Urinary bladder (tissue), 3 donors: ENCODE measurements at regions not wholly inside any gene's neighbourhood (a gene's known extent, or its start where the extent isn't known, plus 50 kb on each side); places are given as distances from the start of the nearest gene placed in this dataset.

Experiments used
- DNase-seq: peaks from one replicate; pipeline ENCODE4 v3.0.0-alpha.2; 2015; ENCODE audit errors: extremely low spot score
- H3K27ac ChIP-seq: one replicate; pipeline ENCODE4 v1.5.1; 2013; ENCODE audit warnings: low read depth, mild to moderate bottlenecking, moderate library complexity
- H3K36me3 ChIP-seq: one replicate; pipeline ENCODE4 v1.6.1; 2013; ENCODE audit warnings: mild to moderate bottlenecking, moderate library complexity; ENCODE audit not compliant: insufficient read depth
- H3K4me1 ChIP-seq: one replicate; pipeline ENCODE4 v1.6.1; 2013; ENCODE audit warnings: mild to moderate bottlenecking, moderate library complexity; ENCODE audit not compliant: insufficient read depth
- H3K4me3 ChIP-seq: one replicate; pipeline ENCODE4 v1.5.1; 2013; ENCODE audit warnings: low read depth, low read length
- WGBS: extraction: QIAGEN DNeasy Blood & Tissue Kit; methylation state at CpG from one replicate; pipeline ENCODE4 v1.1.7; 2013; 5-methylcytosine and 5-hydroxymethylcytosine counted together
- donor health status: healthy with polysubstance abuse.
- donor health status: healthy.

- no peak for DNase-seq
- no peak overlapping the region for H3K4me3 ChIP-seq
- no peaks in the 10 kb centered on the region for H3K4me1 ChIP-seq
- 88% methylated on average over 4 of the region's 4 CpGs for WGBS
- no peak overlapping the region for H3K27ac ChIP-seq
- H3K36me3 ChIP-seq = no peaks in the 10 kb centered on the region
These were observed 906.3 kb downstream of the ZPLD1 start for GRCh38 chr3:103341078-103341606.

GRCh38 chr3:103342205-103342731, 907.5 kb downstream of the ZPLD1 start:
- DNase-seq = no peak
- Histone ChIP-seq H3K4me1 (no peaks in the 10 kb centered on the region), H3K27ac (no peak overlapping the region), H3K4me3 (no peak overlapping the region), H3K36me3 (no peaks in the 10 kb centered on the region)
- 68% methylated on average over 4 of the region's 4 CpGs for WGBS

GRCh38 chr3:103349760-103350159, 914.9 kb downstream of the ZPLD1 start:
- Histone ChIP-seq H3K4me1 (no peaks in the 10 kb centered on the region), H3K36me3 (no peaks in the 10 kb centered on the region), H3K4me3 (no peak overlapping the region), H3K27ac (no peak overlapping the region)
- 85% methylated on average over 4 of the region's 4 CpGs for WGBS
- no peak for DNase-seq

GRCh38 chr3:103365467-103365866, 930.7 kb downstream of the ZPLD1 start:
- no peak for DNase-seq
- H3K4me3 ChIP-seq = no peak overlapping the region
- no peaks in the 10 kb centered on the region for H3K36me3 ChIP-seq
- 84% methylated on average over 1 of the region's 1 CpG for WGBS
- no peak overlapping the region for H3K27ac ChIP-seq
- H3K4me1 ChIP-seq = no peaks in the 10 kb centered on the region

- DNase-seq = no peak
- 64% methylated on average over 3 of the region's 3 CpGs for WGBS
These were observed 932.7 kb downstream of the ZPLD1 start for GRCh38 chr3:103367481-103367880.

GRCh38 chr3:103371411-103371810, 936.6 kb downstream of the ZPLD1 start:
- DNase-seq = no peak
- no peaks in the 10 kb centered on the region for H3K36me3 ChIP-seq
- H3K4me1 ChIP-seq = no peaks in the 10 kb centered on the region
- H3K27ac ChIP-seq = no peak overlapping the region
- H3K4me3 ChIP-seq = no peak overlapping the region
- 54% methylated on average over 1 of the region's 1 CpG for WGBS

More at GRCh38 chr3:103367481-103367880, 932.7 kb downstream of the ZPLD1 start:
- Histone ChIP-seq H3K27ac (no peak overlapping the region), H3K36me3 (no peaks in the 10 kb centered on the region), H3K4me1 (no peaks in the 10 kb centered on the region), H3K4me3 (no peak overlapping the region)

GRCh38 chr3:103372031-103372430, 937.2 kb downstream of the ZPLD1 start:
- DNase-seq = no peak
- Histone ChIP-seq H3K27ac (no peak overlapping the region), H3K36me3 (no peaks in the 10 kb centered on the region), H3K4me1 (no peaks in the 10 kb centered on the region), H3K4me3 (no peak overlapping the region)
- WGBS = 39% methylated on average over 3 of the region's 3 CpGs

GRCh38 chr3:103380391-103380790, 945.6 kb downstream of the ZPLD1 start:
- Histone ChIP-seq H3K27ac (no peak overlapping the region), H3K4me3 (no peak overlapping the region), H3K4me1 (no peaks in the 10 kb centered on the region), H3K36me3 (no peaks in the 10 kb centered on the region)
- no peak for DNase-seq

GRCh38 chr3:103381296-103382079, 946.7 kb downstream of the ZPLD1 start:
- Histone ChIP-seq H3K4me1 (no peaks in the 10 kb centered on the region), H3K36me3 (no peaks in the 10 kb centered on the region)
- 74% methylated on average over 5 of the region's 5 CpGs for WGBS

GRCh38 chr3:103385961-103386656, 951.3 kb downstream of the ZPLD1 start:
- 46% methylated on average over 6 of the region's 6 CpGs for WGBS

More at GRCh38 chr3:103381296-103382079, 946.7 kb downstream of the ZPLD1 start:
- no peak for DNase-seq
- Histone ChIP-seq H3K4me3 (no peak overlapping the region), H3K27ac (no peak overlapping the region)

GRCh38 chr3:103388214-103388613, 953.4 kb downstream of the ZPLD1 start:
- Histone ChIP-seq H3K4me1 (no peaks in the 10 kb centered on the region), H3K4me3 (no peak overlapping the region), H3K36me3 (no peaks in the 10 kb centered on the region), H3K27ac (no peak overlapping the region)
- no peak for DNase-seq
- 46% methylated on average over 2 of the region's 2 CpGs for WGBS

More at GRCh38 chr3:103385961-103386656, 951.3 kb downstream of the ZPLD1 start:
- no peak for DNase-seq
- Histone ChIP-seq H3K4me3 (no peak overlapping the region), H3K36me3 (no peaks in the 10 kb centered on the region), H3K27ac (no peak overlapping the region), H3K4me1 (no peaks in the 10 kb centered on the region)

- Histone ChIP-seq H3K4me3 (no peak overlapping the region), H3K27ac (no peak overlapping the region), H3K4me1 (no peaks in the 10 kb centered on the region), H3K36me3 (no peaks in the 10 kb centered on the region)
- 79% methylated on average over 1 of the region's 1 CpG for WGBS
- no peak for DNase-seq
These were observed 954.5 kb downstream of the ZPLD1 start for GRCh38 chr3:103389356-103389755.

- Histone ChIP-seq H3K36me3 (no peaks in the 10 kb centered on the region), H3K27ac (no peak overlapping the region), H3K4me3 (no peak overlapping the region), H3K4me1 (no peaks in the 10 kb centered on the region)
- WGBS = 72% methylated on average over 4 of the region's 4 CpGs
- no peak for DNase-seq
These were observed 958.8 kb downstream of the ZPLD1 start for GRCh38 chr3:103393395-103394186.
